NCI-H345 treated with DMSO at 0.1 percent for 48 hours (cell line): ENCODE measurements at regions not wholly inside any gene's neighbourhood (a gene's known extent, or its start where the extent isn't known, plus 50 kb on each side); places are given as distances from the start of the nearest gene placed in this dataset.
"Not testable (repeated sequence)": the region's sequence is repeated elsewhere in the genome, so short reads cannot be mapped to it uniquely, and the experiment has no call there.

ENCODE experiments used
- DNase-seq: peaks from one replicate; lab custom pipeline; 2025; ENCODE audit not compliant: unreplicated experiment; lab: John Stamatoyannopoulos, UW

GRCh38 chr14:71803539-71804260, 128.5 kb upstream of the RGS6 start:
- no peak for DNase-seq

GRCh38 chr14:71804992-71805391, 127.2 kb upstream of the RGS6 start:
- DNase-seq = no peak

GRCh38 chr14:71807049-71807448, 125.2 kb upstream of the RGS6 start:
- not testable (repeated sequence) for DNase-seq

- not testable (repeated sequence) for DNase-seq
These were observed 121.4 kb upstream of the RGS6 start for GRCh38 chr14:71810800-71811199.

- no peak for DNase-seq
These were observed 119.5 kb upstream of the RGS6 start for GRCh38 chr14:71812693-71813092.

- no peak for DNase-seq
These were observed 117.1 kb upstream of the RGS6 start for GRCh38 chr14:71815110-71815509.

GRCh38 chr14:71824816-71825215, 107.4 kb upstream of the RGS6 start:
- DNase-seq = no peak

GRCh38 chr14:71833476-71833875, 98.8 kb upstream of the RGS6 start:
- no peak for DNase-seq

- no peak for DNase-seq
These were observed 97.7 kb upstream of the RGS6 start for GRCh38 chr14:71834284-71835204.

GRCh38 chr14:71852181-71852580, 80.0 kb upstream of the RGS6 start:
- DNase-seq = no peak

GRCh38 chr14:71855399-71856036, 76.7 kb upstream of the RGS6 start:
- DNase-seq = no peak

- DNase-seq = no peak
These were observed 75.9 kb upstream of the RGS6 start for GRCh38 chr14:71856199-71856919.

- no peak for DNase-seq
These were observed 69.2 kb upstream of the RGS6 start for GRCh38 chr14:71863049-71863448.

GRCh38 chr14:71863766-71864165, 68.5 kb upstream of the RGS6 start:
- no peak for DNase-seq
